ACHN (cell line): ENCODE measurements at regions not wholly inside any gene's neighbourhood (a gene's known extent, or its start where the extent isn't known, plus 50 kb on each side); places are given as distances from the start of the nearest gene placed in this dataset.
"Not testable (repeated sequence)": the region's sequence is repeated elsewhere in the genome, so short reads cannot be mapped to it uniquely, and the experiment has no call there.

Experiments used
- DNase-seq: peaks from one replicate; pipeline ENCODE4 v3.0.0-alpha.2; 2015
- in situ Hi-C: cut with HindIII; loops from 2 replicates; pipeline ENCODE4 v1.10.0; 2017; ENCODE audit warnings: low sequenced_read_pairs, low pct_ligation_motif_present, low pct_unique_long_range_greater_than_20kb

GRCh38 chr14:104396682-104397470, 182.7 kb upstream of the C14orf180 start:
- no peak for DNase-seq
- in situ Hi-C loops: no loop called here

DNA sequence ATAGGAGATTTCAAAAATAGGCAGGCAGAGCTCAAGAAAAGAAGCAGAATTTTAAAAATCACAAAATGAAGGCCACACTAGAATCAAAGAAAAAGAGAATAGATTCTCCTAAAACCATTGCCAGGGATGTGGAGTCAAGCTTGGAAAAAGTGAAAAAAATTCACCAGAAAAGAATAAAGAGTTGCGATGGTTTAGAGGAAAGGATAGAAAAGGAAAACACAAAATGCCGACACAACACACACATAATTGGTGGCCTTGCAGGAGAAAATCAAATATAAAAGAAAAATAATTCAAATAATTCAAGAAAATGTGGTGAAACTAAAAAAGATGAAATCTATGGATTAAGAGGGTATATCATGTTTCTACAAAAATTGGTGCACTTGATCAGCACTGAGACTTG, 181.6 kb upstream of the C14orf180 start:
- in situ Hi-C loops: no loop called here
- no peak for DNase-seq

DNA sequence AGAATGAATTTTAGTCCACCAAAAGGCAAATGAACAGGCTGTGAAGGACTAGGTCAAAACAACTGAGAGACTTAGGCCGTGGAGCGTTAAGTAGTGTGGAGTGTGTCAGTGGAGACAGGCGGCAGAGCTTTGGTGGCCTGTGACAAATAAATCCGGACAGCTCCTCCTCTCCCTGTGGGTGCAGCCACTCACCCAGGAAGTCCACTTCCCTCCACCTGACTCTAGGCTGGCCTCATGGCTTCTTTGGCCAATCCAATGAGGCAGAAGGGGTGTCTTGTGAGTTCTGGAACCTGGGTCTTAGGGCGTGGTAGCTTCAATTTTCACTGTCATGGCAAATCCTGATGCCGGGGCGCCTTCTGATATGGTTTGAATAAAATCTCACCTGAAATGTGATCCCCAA, 180.9 kb upstream of the C14orf180 start:
- DNase-seq: no peak
- in situ Hi-C loops: no loop called here

GRCh38 chr14:104399432-104400155, 180.0 kb upstream of the C14orf180 start:
- in situ Hi-C loops: no loop called here
- no peak for DNase-seq

- no peak for DNase-seq
- in situ Hi-C loops: no loop called here
These were observed 179.2 kb upstream of the C14orf180 start for GRCh38 chr14:104400355-104400754.

- in situ Hi-C loops: no loop called here
- no peak for DNase-seq
These were observed 177.8 kb upstream of the C14orf180 start for GRCh38 chr14:104401785-104402184.

DNA sequence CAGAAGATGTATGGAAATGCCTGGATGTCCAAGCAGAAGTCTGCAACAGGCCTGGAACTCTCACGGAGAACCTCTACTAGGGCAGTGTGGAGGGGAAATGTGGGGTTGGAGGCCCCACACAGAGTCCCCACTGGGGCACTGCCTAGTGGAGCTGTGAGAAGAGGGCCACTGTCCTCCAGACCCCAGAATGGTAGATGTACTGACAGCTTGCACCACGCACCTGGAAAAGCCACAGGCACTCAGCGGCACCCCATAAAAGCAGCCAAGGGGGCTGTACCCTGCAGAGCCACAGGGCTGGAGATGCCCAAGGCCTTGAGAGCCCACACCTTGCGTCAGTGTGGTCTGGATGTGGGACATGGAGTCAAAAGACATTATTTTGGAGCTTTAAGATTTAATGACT, 177.3 kb upstream of the C14orf180 start:
- DNase-seq, in situ Hi-C loops: not testable (repeated sequence)

GRCh38 chr14:104403421-104404220, 175.9 kb upstream of the C14orf180 start:
- in situ Hi-C loops: no loop called here
- no peak for DNase-seq

- no peak for DNase-seq
- in situ Hi-C loops: no loop called here
These were observed 174.6 kb upstream of the C14orf180 start for GRCh38 chr14:104404922-104405321.

GRCh38 chr14:104405360-104406226, 174.0 kb upstream of the C14orf180 start:
- in situ Hi-C loops: no loop called here
- no peak for DNase-seq

- in situ Hi-C loops: no loop called here
- no peak for DNase-seq
These were observed 172.7 kb upstream of the C14orf180 start for GRCh38 chr14:104406831-104407230.

- no peak for DNase-seq
- in situ Hi-C loops: no loop called here
These were observed 163.2 kb upstream of the C14orf180 start for GRCh38 chr14:104416383-104416782.

DNA sequence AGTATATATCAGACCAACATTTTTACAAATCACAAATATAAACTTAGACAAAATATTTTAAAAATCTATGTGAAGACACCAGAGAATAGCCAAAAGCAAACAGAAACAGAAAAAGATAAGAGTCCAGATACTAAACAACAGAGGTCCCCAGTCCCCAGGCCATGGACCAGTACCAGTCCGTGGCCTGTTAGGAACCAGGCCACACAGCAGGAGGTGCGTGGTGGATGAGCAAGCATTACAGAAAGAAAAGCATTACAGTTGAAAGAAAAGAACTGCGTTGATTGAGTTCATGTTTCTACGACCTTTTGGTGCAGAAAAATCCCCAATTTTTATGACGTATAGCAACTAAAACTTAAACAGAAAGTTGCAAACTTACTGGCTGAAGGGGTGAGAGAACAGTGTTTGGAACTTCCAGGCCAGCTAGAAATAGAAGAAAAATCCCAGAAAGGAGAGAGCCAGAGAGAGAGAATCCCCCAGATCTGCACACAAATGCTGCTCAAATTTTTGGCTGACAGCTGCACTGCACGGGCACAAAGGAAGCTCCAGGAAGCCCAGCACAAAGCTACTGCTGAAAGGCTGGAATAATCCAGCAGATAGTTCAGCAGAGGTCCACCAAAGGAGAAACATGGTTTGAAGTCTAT, 159.6 kb upstream of the C14orf180 start:
- DNase-seq: no peak
- in situ Hi-C loops: no loop called here

GRCh38 chr14:104420523-104420922, 159.0 kb upstream of the C14orf180 start:
- in situ Hi-C loops: not testable (repeated sequence)

GRCh38 chr14:104420990-104421389, 158.6 kb upstream of the C14orf180 start:
- no peak for DNase-seq
- in situ Hi-C loops: no loop called here

More at GRCh38 chr14:104420523-104420922, 159.0 kb upstream of the C14orf180 start:
- not testable (repeated sequence) for DNase-seq

DNA sequence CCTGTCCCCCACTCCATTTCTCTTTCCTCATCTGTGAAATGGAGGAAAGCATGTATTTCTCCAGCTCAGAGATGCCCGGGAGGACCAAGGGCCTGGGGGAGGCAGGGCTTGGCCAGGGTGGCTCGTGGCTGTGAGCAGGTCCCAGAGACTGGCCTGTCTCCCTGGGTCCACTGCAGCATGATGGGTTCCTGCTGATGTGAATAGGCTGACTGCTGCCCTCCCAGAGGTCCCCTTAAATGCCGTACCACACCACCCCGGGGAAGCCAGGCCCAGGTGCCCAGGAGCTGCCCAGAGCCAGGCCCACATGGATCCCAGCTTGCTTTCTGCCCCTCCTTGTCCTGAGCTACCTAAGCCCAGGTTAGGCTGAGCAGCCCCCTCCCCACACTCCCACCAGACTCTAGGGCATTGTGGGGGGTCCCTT, 158.2 kb upstream of the C14orf180 start:
- no peak for DNase-seq
- in situ Hi-C loops: no loop called here

DNA sequence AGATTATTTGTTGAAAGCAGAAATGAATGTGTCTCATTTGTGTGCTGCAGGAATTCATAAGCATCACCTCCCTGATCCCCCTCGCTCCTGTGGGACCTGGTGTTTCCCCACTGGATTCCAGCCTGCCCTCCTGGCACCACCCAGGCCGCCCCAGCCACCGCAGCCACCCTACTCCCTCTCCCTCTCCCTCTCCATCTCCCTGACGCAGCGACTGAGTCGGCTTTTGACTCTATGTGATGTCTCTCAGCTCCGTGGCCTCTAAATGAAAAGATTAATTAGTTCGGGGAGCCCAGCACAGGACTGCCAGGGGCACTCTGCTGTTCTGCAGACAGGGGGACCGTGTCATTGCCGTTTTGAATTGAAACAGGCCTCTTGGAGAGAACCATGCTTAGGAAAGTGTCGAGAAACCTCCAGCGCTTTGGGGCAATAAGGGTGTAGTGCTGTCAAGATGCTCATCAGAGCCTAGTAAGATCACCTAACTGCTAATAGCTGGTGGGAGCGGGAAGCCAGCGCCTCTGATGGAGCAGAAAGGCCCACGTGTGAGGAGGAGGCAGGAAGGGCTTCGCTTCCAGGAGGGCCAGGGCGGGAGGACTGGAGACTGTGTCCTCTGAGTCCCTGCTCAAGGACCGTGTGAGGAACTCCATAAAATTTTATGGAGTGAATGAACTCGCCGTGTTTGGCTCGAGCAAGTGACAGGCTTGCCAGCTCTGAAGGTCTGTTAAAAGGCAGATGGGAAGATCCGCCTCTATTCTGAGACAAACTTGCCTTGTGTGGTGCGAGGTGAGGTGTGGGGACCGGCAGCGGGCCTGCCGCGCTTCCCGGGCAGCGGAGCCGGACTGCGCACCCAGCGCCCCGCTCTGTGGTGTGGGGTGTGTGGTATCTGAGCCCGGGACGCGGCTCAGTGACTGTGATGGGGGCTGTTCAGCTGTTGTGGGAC, 157.4 kb upstream of the C14orf180 start:
- in situ Hi-C loops: no loop called here
- DNase-seq: no peak
